HL-60 (cell line): ENCODE measurements at regions not wholly inside any gene's neighbourhood (a gene's known extent, or its start where the extent isn't known, plus 50 kb on each side); places are given as distances from the start of the nearest gene placed in this dataset.

Experiments
- CTCF ChIP-seq: IDR thresholded peaks from one replicate; pipeline ENCODE4 v1.5.1; 2011; ENCODE audit warnings: low read length, control low read depth, inconsistent platforms; ENCODE audit not compliant: insufficient read depth
- POLR2AphosphoS5 ChIP-seq: IDR thresholded peaks from 2 replicates; pipeline ENCODE4 v1.6.1; 2012; ENCODE audit warnings: low read depth
- REST ChIP-seq: IDR thresholded peaks from 2 replicates; pipeline ENCODE4 v1.6.1; 2012; ENCODE audit warnings: low read depth; ENCODE audit not compliant: insufficient replicate concordance

- TF ChIP-seq CTCF (no peak), POLR2AphosphoS5 (no peak), REST (no peak)
Measured at GRCh38 chr3:73727854-73728253, 103.1 kb upstream of the PDZRN3 start.
